ENCODE measurements at regions not wholly inside any gene's neighbourhood (a gene's known extent, or its start where the extent isn't known, plus 50 kb on each side); places are given as distances from the start of the nearest gene placed in this dataset.

DNA sequence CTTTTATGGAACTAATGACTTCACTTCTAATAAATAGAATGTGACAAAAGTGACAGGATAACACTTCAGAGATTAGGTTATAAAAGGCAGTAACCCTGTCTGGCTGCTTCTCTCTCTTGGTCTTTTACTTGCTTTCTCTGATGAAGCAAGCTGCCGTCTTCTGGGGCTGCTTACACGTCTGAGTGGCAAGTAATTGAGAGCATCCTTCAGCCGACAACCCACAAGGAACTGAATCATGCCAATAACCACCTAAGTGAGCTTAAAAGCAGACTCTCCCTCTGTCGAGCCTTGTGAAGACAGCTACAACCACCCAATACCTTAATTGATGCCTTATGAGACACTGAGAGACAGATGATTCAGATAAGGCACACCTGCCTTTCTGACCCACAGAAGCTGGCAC, 1091.2 kb downstream of the SLITRK1 start:
- Histone ChIP-seq H3K79me2 (replicated peaks; ENCODE audit: insufficient read depth, low read length) (no peaks in the 10 kb centered on the region), H3K9ac (ENCODE audit: low read length) (peak overlapping the region; percentile 30), H2AFZ (ENCODE audit: low read depth, low read length) (no peak overlapping the region)

GRCh38 chr13:82772816-82773215, 1109.5 kb downstream of the SLITRK1 start:
- H3K4me2 ChIP-seq (ENCODE audit: low read length), result no peak overlapping the region
- no peak overlapping the region for H3K9ac ChIP-seq (ENCODE audit: low read length)
- H2AFZ ChIP-seq (ENCODE audit: low read depth, low read length), result no peak overlapping the region
- no peaks in the 10 kb centered on the region for H3K9me2 ChIP-seq (ENCODE audit: insufficient read depth, low read length)
- H3F3A ChIP-seq (ENCODE audit: insufficient read depth, low read length, poor library complexity, severe bottlenecking), result no peaks in the 10 kb centered on the region
- H3K9me3 ChIP-seq (ENCODE audit: low read length), result no peaks in the 10 kb centered on the region
- H3K27ac ChIP-seq (ENCODE audit: low read length), result no peak overlapping the region
- H3K79me2 ChIP-seq (replicated peaks; ENCODE audit: insufficient read depth, low read length), result no peaks in the 10 kb centered on the region
- no peaks in the 10 kb centered on the region for H3K36me3 ChIP-seq (ENCODE audit: insufficient read depth, low read length)
- H3K4me3 ChIP-seq (ENCODE audit: low read length), result no peak overlapping the region
- no peaks in the 10 kb centered on the region for H3K27me3 ChIP-seq (ENCODE audit: insufficient read depth, low read depth, low read length)
- no peak for TF ChIP-seq SMC3 (conservative IDR thresholded peaks at IDR 0.05; ENCODE audit: poor library complexity)
- TF ChIP-seq RAD21 (conservative IDR thresholded peaks at IDR 0.05), result no peak
- no peaks in the 10 kb centered on the region for H4K20me1 ChIP-seq (ENCODE audit: insufficient read depth)

More for the DNA sequence above, 1091.2 kb downstream of the SLITRK1 start:
- Histone ChIP-seq H3K4me2 (ENCODE audit: low read length) (peak overlapping the region; percentile 60), H3K9me3 (ENCODE audit: low read length) (no peaks in the 10 kb centered on the region), H3K27me3 (ENCODE audit: insufficient read depth, low read depth, low read length) (no peaks in the 10 kb centered on the region), H4K20me1 (ENCODE audit: insufficient read depth) (no peaks in the 10 kb centered on the region), H3K36me3 (ENCODE audit: insufficient read depth, low read length) (no peaks in the 10 kb centered on the region), H3F3A (ENCODE audit: insufficient read depth, low read length, poor library complexity, severe bottlenecking) (no peaks in the 10 kb centered on the region), H3K27ac (ENCODE audit: low read length) (peak overlapping the region; percentile 77), H3K4me3 (ENCODE audit: low read length) (peak overlapping the region; percentile 41), H3K9me2 (ENCODE audit: insufficient read depth, low read length) (no peaks in the 10 kb centered on the region)
- TF ChIP-seq RAD21 (conservative IDR thresholded peaks at IDR 0.05), result peak; percentile 51
- no peak for TF ChIP-seq MXI1 (conservative IDR thresholded peaks at IDR 0.05; ENCODE audit: poor library complexity, severe bottlenecking)
- peak; percentile 96 for TF ChIP-seq POLR2AphosphoS5 (IDR thresholded peaks at IDR 0.05)
- TF ChIP-seq REST (IDR thresholded peaks at IDR 0.05; ENCODE audit: borderline replicate concordance), result peak; percentile 61
- no peak for TF ChIP-seq TAF1 (IDR thresholded peaks at IDR 0.05; ENCODE audit: low read depth)
- TF ChIP-seq EZH2 (IDR thresholded peaks at IDR 0.05; ENCODE audit: borderline replicate concordance, insufficient read depth, low read length, poor library complexity, severe bottlenecking), result no peak
- peak; percentile 57 for TF ChIP-seq SMC3 (conservative IDR thresholded peaks at IDR 0.05; ENCODE audit: poor library complexity)
- TF ChIP-seq, protein P1, sequence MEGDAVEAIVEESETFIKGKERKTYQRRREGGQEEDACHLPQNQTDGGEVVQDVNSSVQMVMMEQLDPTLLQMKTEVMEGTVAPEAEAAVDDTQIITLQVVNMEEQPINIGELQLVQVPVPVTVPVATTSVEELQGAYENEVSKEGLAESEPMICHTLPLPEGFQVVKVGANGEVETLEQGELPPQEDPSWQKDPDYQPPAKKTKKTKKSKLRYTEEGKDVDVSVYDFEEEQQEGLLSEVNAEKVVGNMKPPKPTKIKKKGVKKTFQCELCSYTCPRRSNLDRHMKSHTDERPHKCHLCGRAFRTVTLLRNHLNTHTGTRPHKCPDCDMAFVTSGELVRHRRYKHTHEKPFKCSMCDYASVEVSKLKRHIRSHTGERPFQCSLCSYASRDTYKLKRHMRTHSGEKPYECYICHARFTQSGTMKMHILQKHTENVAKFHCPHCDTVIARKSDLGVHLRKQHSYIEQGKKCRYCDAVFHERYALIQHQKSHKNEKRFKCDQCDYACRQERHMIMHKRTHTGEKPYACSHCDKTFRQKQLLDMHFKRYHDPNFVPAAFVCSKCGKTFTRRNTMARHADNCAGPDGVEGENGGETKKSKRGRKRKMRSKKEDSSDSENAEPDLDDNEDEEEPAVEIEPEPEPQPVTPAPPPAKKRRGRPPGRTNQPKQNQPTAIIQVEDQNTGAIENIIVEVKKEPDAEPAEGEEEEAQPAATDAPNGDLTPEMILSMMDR (IDR thresholded peaks at IDR 0.05; ENCODE audit: poor library complexity, severe bottlenecking), result no peak
- TF ChIP-seq EP300 (conservative IDR thresholded peaks at IDR 0.05; ENCODE audit: poor library complexity, severe bottlenecking), result peak; percentile 98
